Hepatic stellate cell (primary cell): ENCODE measurements at regions not wholly inside any gene's neighbourhood (a gene's known extent, or its start where the extent isn't known, plus 50 kb on each side); places are given as distances from the start of the nearest gene placed in this dataset.

Experiments used
- DNase-seq: peaks from one replicate; pipeline ENCODE4 v3.0.0; 2011; ENCODE audit warnings: low spot score

DNA sequence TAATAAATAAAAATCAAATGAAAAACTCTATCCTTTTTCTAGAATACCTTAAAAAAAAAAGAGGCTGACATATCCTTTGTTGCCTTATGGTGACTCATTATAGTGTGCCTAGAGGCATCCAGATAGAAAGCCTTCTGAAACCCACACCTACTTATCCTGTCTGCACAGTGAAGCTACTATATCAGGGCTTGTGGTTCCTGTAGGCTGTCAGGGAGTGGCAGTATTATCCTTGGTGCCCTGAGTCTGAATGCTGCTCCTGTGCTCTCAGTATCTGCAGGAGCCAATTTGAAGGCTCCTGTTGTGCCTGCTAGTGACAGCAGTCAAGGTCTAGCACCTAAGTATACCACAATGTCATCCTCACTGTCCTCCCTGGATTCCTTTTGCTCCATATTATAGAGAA is 168.4 kb upstream of the AVPR1A start:
- DNase-seq: no peak

- DNase-seq: no peak
Observed at GRCh38 chr12:63318933-63319332, 167.9 kb upstream of the AVPR1A start.

DNA sequence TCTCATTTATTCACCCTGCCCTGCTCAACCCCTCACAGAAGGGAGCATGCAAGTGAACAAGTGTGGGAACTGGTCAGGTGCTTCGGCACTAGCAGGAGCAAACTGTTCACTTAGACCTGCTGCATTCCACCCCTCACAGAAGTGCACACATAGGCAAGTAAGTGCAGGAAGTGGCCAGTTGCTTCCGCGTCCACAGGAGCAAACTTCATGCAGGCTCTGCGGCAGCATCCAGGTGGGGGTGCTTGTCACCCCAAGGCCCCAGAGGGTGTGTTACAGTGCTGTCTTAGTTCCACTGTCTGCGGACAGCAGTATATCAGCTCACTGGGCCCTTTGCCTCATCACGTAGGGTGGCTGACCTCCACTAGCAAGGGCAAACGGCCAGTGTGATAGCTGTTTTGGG is 167.3 kb upstream of the AVPR1A start:
- DNase-seq: no peak

DNA sequence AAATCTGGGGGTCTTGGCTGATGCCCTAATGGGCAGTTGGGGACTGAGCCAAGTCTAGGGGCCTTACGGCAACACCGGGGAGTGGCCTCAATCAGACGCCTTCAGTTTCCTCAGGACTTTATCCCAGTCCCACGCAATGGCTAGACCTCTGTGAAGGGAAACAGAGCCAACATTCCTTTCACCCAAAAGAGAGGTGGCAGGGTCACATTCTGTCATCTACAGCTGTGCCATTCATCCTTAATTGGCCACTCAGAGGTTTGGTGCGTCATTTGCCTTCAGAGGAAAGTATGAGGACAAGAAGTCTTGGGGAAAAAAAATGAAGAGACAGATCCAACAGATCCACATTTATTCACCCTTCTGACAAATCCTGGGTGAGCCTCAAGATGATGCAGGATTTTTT is 166.9 kb upstream of the AVPR1A start:
- no peak for DNase-seq

- no peak for DNase-seq
Observed at GRCh38 chr12:63317286-63317846, 166.4 kb upstream of the AVPR1A start.

GRCh38 chr12:63313139-63313538 is 162.1 kb upstream of the AVPR1A start:
- DNase-seq: no peak

DNA sequence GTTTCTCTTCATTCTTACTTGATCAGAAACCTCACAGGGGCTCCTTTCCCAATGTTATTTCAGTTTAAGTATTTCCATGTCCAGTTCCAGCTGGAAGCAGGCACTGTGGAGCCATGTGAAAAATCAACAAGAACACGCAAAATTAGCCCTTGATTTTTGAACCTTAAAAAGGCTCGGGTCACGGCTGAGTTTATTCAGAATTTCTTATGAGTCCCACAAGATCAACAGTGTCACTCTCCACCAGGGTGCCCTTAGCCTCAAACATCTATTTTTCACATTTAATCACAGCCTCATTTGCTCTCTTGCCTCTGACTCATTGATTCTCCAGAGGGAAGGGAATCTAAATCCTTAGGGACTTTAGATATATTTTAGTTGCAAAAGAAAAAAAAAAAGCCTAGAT is 157.7 kb upstream of the AVPR1A start:
- peak; percentile 27 for DNase-seq

DNA sequence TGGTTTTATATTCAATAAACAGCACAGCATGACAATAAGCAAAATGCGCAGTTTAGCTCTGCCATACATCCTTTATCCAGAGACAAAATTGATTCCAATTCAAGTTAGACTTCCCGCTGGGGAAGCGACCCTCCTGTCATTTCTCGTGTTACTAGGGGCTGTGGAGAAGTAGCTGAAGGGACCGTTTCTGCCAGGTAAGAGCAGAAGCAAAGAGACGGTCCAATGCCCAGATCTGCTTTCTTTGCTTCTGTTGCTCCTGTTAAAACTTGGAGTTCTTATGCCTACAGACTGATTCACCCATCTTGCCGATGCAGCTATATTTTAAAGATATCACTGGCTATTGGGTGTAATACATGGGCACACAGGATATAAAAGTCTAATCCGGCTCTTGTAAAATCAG is 156.8 kb upstream of the AVPR1A start:
- no peak for DNase-seq

GRCh38 chr12:63305901-63306875 is 155.2 kb upstream of the AVPR1A start:
- no peak for DNase-seq

GRCh38 chr12:63304887-63305316 is 153.9 kb upstream of the AVPR1A start:
- DNase-seq: no peak

GRCh38 chr12:63302941-63303536 is 152.0 kb upstream of the AVPR1A start:
- no peak for DNase-seq

DNA sequence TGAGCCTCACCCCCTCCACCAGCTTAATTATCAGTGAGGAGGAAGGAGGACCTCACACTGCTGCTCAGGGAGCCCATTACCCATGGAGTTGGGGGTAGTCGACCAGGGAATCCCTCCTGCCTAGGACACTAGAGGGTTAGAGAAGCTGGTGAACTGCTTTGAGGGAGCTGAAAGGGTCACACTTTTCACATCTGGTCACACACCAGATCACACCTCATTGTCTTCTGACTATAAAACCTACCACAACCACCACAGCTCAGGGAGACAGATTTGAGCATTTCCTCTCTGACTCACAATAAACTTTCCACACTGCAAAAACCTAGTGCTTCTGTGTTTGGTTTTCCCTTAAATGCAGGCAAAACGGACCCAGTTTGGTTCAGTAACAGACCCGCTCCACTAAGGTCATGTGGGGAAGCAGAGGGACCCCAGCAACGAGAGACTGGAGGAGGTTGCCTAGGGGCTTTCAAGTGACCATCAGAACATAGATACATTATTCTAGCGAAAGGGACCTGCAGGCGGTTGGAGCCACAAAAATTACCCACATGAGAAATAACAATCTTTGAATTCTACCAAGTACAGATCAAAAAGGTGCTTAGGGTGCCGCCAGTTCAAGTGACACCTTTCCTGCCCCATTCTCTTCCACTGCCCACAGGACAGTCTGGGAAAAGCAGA is 151.4 kb upstream of the AVPR1A start:
- DNase-seq: no peak

DNA sequence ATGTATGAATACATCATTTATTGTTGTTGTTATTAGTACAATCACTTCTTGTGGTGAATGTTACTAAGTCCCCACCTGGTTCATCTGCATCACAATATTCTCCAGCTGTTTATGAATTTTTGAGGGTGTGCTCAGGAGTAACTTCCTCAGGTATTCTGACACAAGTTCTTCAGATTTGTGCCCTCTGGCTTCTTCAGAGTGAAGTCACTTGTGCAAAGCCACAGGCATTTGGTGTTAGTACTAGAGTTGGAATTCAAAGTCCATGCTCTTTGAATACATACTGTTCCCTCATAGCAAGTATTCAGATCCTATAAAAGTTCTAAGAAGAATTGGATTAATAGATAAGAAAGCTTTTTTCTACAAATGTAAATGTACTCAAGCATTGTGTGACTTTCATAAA is 150.3 kb upstream of the AVPR1A start:
- no peak for DNase-seq

DNA sequence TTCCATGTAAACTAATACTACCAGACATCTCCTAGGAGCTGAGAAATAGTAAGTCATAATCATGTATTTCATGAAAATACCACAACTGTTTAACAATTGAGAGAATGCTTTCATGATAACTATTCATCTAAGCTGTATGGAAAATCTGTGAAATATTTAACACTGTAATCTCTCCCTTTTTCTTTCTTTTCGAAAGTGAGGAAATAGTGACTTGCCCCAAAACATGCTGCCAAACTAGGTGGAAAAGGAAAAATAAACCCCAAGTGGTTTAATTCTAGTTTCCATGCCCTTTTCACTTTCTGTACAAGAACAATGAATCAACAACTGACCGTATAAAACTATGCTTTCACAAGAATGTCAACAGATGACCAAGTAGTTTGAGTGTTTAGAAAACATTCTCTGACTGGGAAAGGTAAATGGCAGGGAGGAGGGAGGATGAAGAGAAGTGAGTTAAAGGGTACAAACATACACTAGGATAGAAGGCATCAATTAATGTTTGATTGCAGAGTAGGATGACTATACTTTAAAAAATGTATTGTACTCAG is 147.5 kb upstream of the AVPR1A start:
- no peak for DNase-seq

- peak; percentile 53 for DNase-seq
Observed at GRCh38 chr12:63294327-63294632, 143.3 kb upstream of the AVPR1A start.

GRCh38 chr12:63292471-63293221 is 141.6 kb upstream of the AVPR1A start:
- no peak for DNase-seq

DNA sequence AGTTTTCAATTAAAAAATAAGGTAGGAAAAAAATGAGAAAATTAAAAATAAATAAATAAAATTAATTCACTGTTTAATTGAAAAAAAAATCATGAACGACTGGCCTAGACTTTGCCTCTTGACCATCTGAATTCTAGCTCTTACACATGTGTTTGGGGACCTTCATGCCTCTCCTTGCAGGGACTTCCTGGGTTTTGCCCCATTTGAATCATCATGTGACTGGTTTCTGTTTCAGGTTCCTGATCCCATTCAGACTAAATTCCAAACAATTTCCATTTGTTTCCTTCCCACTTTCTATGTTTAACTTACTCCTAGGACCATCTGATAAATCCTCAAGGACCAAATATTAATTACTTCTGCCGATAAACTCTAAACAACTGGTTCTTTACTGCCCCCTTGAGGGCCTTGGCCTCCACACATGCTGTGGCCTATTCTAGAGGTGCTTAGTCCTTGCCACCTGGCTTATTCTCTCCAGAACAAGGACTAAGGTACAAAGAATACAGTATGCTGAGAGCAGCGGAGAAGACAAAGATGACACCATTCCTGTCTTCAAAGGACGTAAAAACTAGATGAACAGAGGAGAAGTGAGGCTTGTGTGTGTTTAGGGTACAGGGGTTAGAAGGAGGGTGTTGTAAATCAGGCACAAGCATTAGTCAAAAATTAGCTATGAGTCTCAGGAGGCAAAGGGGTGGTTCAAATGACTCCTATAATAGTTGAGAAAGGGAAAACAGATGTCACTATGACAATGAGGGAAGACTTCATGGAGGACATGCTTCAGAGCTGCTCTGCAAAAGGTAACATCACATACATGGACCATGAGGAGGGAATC is 125.8 kb upstream of the AVPR1A start:
- no peak for DNase-seq

DNA sequence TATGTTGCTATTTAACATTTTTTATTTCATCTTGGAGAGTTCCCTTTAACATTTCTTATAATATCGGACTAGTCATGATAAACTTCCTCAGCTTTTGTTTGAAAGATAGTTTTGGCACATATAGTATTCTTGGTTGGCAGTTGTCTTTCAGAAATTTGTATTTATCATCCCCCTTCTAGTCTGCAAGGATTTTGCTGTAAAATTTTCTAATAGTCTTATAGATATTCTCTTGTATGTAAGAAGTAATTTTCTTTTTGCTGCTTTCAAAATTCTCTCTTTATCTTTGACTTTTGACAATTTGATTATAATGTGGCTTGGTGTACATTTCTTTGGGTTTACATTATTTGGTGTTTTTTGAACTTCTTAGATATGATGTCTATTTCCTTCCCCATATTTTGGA is 116.0 kb upstream of the AVPR1A start:
- no peak for DNase-seq

- DNase-seq: no peak
Observed at GRCh38 chr12:63264629-63265028, 113.6 kb upstream of the AVPR1A start.

GRCh38 chr12:63250486-63250885 is 99.5 kb upstream of the AVPR1A start:
- DNase-seq: no peak

- DNase-seq: no peak
Observed at GRCh38 chr12:63238892-63239291, 87.9 kb upstream of the AVPR1A start.
